ENCODE measurements at regions not wholly inside any gene's neighbourhood (a gene's known extent, or its start where the extent isn't known, plus 50 kb on each side); places are given as distances from the start of the nearest gene placed in this dataset.
"Not testable (repeated sequence)": the region's sequence is repeated elsewhere in the genome, so short reads cannot be mapped to it uniquely, and the experiment has no call there.

- CTCF ChIA-PET: no interaction called here
- Mint-ChIP-seq H3K9me3 (no peaks in the 10 kb centered on the region), H3K4me1 (no peaks in the 10 kb centered on the region), H3K27me3 (peaks cover 4 to 5% of the 10 kb centered on the region in 2 donors), H3K27ac (no peak overlapping the region), H3K4me3 (no peak overlapping the region), H3K36me3 (no peaks in the 10 kb centered on the region)
- ATAC-seq (replicated peaks in 1 of 4) (no peak), DNase-seq (no peak)
- no peak overlapping the region for H3K27ac ChIP-seq (ENCODE audit: low read length)
- no peaks in the 10 kb centered on the region for H3K36me3 ChIP-seq (ENCODE audit: control insufficient read depth in 2 of 2, extremely low read depth in 1 of 2, insufficient read depth in 1 of 2, low read length in 1 of 2)
- H3K4me1 ChIP-seq (ENCODE audit: control insufficient read depth in 1 of 2, extremely low read depth in 1 of 2, insufficient read depth in 2 of 2, low read length in 2 of 2): no peaks in the 10 kb centered on the region
- H3K4me3 ChIP-seq (ENCODE audit: control insufficient read depth in 1 of 2, extremely low read depth in 1 of 2, low read length in 1 of 2): no peak overlapping the region
- H3K9me3 ChIP-seq: no peaks in the 10 kb centered on the region
- peaks cover 0 to 4% of the 10 kb centered on the region in 2 experiments for H3K27me3 ChIP-seq (replicated peaks in 1 of 2; ENCODE audit: control insufficient read depth in 2 of 2, extremely low read depth in 1 of 2, insufficient read depth in 2 of 2, low read length in 1 of 2)
- POLR2A ChIA-PET: no interaction called here
- 100% methylated on average over 1 of the region's 3 CpGs for WGBS (ENCODE audit: insufficient coverage)
Measured at GRCh38 chr15:67937153-67937761, 97.4 kb upstream of the RNU6-1 start.

DNA sequence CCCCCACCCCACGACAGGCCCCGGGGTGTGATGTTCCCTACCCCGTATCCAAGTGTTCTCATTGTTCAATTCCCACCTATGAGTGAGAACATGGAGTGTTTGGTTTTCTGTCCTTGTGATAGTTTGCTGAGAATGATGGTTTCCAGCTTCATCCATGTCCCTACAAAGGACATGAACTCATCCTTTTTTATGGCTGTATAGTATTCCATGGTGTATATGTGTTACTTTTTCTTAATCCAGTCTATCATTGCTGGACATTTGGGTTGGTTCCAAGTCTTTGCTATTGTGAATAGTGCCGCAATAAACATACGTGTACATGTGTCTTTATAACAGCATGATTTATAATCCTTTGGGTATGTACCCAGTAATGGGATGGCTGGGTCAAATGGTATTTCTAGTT is 99.3 kb upstream of the RNU6-1 start:
- POLR2A ChIA-PET; H3K27ac Mint-ChIP-seq; ATAC-seq (replicated peaks in 1 of 4); H3K27ac ChIP-seq (ENCODE audit: low read length); H3K27me3 Mint-ChIP-seq; H3K4me3 Mint-ChIP-seq; H3K4me1 ChIP-seq (ENCODE audit: control insufficient read depth in 1 of 2, extremely low read depth in 1 of 2, insufficient read depth in 2 of 2, low read length in 2 of 2); H3K9me3 Mint-ChIP-seq; CTCF ChIA-PET; H3K4me3 ChIP-seq (ENCODE audit: control insufficient read depth in 1 of 2, extremely low read depth in 1 of 2, low read length in 1 of 2); DNase-seq; H3K9me3 ChIP-seq; H3K36me3 Mint-ChIP-seq; H3K36me3 ChIP-seq (ENCODE audit: control insufficient read depth in 2 of 2, extremely low read depth in 1 of 2, insufficient read depth in 1 of 2, low read length in 1 of 2); H3K4me1 Mint-ChIP-seq; H3K27me3 ChIP-seq (replicated peaks in 1 of 2; ENCODE audit: control insufficient read depth in 2 of 2, extremely low read depth in 1 of 2, insufficient read depth in 2 of 2, low read length in 1 of 2): not testable (repeated sequence)
- no CpG with 5 or more reads among the region's 5 CpGs for WGBS (ENCODE audit: insufficient coverage)

GRCh38 chr15:67939588-67940323 is 99.9 kb upstream of the RNU6-1 start:
- H3K27me3 Mint-ChIP-seq; H3K4me1 ChIP-seq (ENCODE audit: control insufficient read depth in 1 of 2, extremely low read depth in 1 of 2, insufficient read depth in 2 of 2, low read length in 2 of 2); H3K4me1 Mint-ChIP-seq; H3K9me3 ChIP-seq; CTCF ChIA-PET; H3K9me3 Mint-ChIP-seq; POLR2A ChIA-PET; H3K27me3 ChIP-seq (replicated peaks in 1 of 2; ENCODE audit: control insufficient read depth in 2 of 2, extremely low read depth in 1 of 2, insufficient read depth in 2 of 2, low read length in 1 of 2); H3K4me3 Mint-ChIP-seq; H3K36me3 ChIP-seq (ENCODE audit: control insufficient read depth in 2 of 2, extremely low read depth in 1 of 2, insufficient read depth in 1 of 2, low read length in 1 of 2); H3K36me3 Mint-ChIP-seq; H3K27ac ChIP-seq (ENCODE audit: low read length); DNase-seq; H3K4me3 ChIP-seq (ENCODE audit: control insufficient read depth in 1 of 2, extremely low read depth in 1 of 2, low read length in 1 of 2); ATAC-seq (replicated peaks in 1 of 4); H3K27ac Mint-ChIP-seq: not testable (repeated sequence)
- no CpG with 5 or more reads among the region's 5 CpGs for WGBS (ENCODE audit: insufficient coverage)

DNA sequence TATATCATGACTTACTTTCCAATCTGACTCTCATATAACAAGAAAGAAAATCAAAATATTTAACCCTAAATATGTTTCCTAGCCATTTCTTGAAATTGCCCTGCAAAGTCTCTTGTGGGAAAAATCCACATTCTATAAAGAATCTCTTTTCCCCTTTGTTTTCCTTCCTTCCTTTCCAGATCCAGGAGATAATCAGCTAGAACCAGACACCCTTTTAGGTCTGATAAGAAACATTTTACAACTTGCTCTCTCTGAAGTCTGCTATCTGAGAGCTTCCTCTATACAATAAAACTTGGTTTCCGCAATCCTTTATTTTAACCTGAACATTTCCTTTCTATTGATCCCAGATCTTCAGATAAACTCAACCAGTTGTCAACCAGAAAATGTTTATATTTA is 100.5 kb upstream of the RNU6-1 start:
- peaks cover 0 to 2% of the 10 kb centered on the region in 2 donors for H3K27me3 Mint-ChIP-seq
- no peaks in the 10 kb centered on the region for H3K36me3 Mint-ChIP-seq
- no peak overlapping the region for H3K27ac Mint-ChIP-seq
- H3K4me1 ChIP-seq (ENCODE audit: control insufficient read depth in 1 of 2, extremely low read depth in 1 of 2, insufficient read depth in 2 of 2, low read length in 2 of 2): no peaks in the 10 kb centered on the region
- H3K9me3 Mint-ChIP-seq: no peaks in the 10 kb centered on the region
- H3K4me3 ChIP-seq (ENCODE audit: control insufficient read depth in 1 of 2, extremely low read depth in 1 of 2, low read length in 1 of 2): no peak overlapping the region
- no peak overlapping the region for H3K27ac ChIP-seq (ENCODE audit: low read length)
- no peak overlapping the region for H3K4me3 Mint-ChIP-seq
- no peaks in the 10 kb centered on the region for H3K9me3 ChIP-seq
- no peak for ATAC-seq (replicated peaks in 1 of 4)
- ChIA-PET CTCF (no interaction called here), POLR2A (no interaction called here)
- 100% methylated on average over 1 of the region's 1 CpG for WGBS (ENCODE audit: insufficient coverage)
- no peak for DNase-seq
- peaks cover 0 to 2% (median 0%) of the 10 kb centered on the region in 3 donors for H3K4me1 Mint-ChIP-seq
- H3K36me3 ChIP-seq (ENCODE audit: control insufficient read depth in 2 of 2, extremely low read depth in 1 of 2, insufficient read depth in 1 of 2, low read length in 1 of 2): no peaks in the 10 kb centered on the region
- H3K27me3 ChIP-seq (replicated peaks in 1 of 2; ENCODE audit: control insufficient read depth in 2 of 2, extremely low read depth in 1 of 2, insufficient read depth in 2 of 2, low read length in 1 of 2): no peaks in the 10 kb centered on the region

- peaks cover 4% of the 10 kb centered on the region in 2 experiments for H3K4me1 ChIP-seq (ENCODE audit: control insufficient read depth in 1 of 2, extremely low read depth in 1 of 2, insufficient read depth in 2 of 2, low read length in 2 of 2)
- DNase-seq (no peak), ATAC-seq (replicated peaks in 1 of 4) (no peak)
- H3K27me3 Mint-ChIP-seq: peaks cover 0 to 2% of the 10 kb centered on the region in 2 donors
- H3K4me3 ChIP-seq (ENCODE audit: control insufficient read depth in 1 of 2, extremely low read depth in 1 of 2, low read length in 1 of 2): no peak overlapping the region
- CTCF ChIA-PET: no interaction called here
- WGBS (ENCODE audit: insufficient coverage): 60% methylated on average over 1 of the region's 3 CpGs
- H3K27me3 ChIP-seq (replicated peaks in 1 of 2; ENCODE audit: control insufficient read depth in 2 of 2, extremely low read depth in 1 of 2, insufficient read depth in 2 of 2, low read length in 1 of 2): no peaks in the 10 kb centered on the region
- H3K27ac Mint-ChIP-seq: no peak overlapping the region
- POLR2A ChIA-PET: no interaction called here
- H3K9me3 Mint-ChIP-seq: no peaks in the 10 kb centered on the region
- no peak overlapping the region for H3K27ac ChIP-seq (ENCODE audit: low read length)
- no peaks in the 10 kb centered on the region for H3K9me3 ChIP-seq
- peaks cover 7 to 11% (median 9%) of the 10 kb centered on the region in 3 donors for H3K4me1 Mint-ChIP-seq
- no peaks in the 10 kb centered on the region for H3K36me3 ChIP-seq (ENCODE audit: control insufficient read depth in 2 of 2, extremely low read depth in 1 of 2, insufficient read depth in 1 of 2, low read length in 1 of 2)
- H3K4me3 Mint-ChIP-seq: no peak overlapping the region
- H3K36me3 Mint-ChIP-seq: no peaks in the 10 kb centered on the region
Measured at GRCh38 chr15:67941648-67942310, 101.9 kb upstream of the RNU6-1 start.

GRCh38 chr15:67943475-67943874 is 103.6 kb upstream of the RNU6-1 start:
- no peaks in the 10 kb centered on the region for H3K27me3 ChIP-seq (replicated peaks in 1 of 2; ENCODE audit: control insufficient read depth in 2 of 2, extremely low read depth in 1 of 2, insufficient read depth in 2 of 2, low read length in 1 of 2)
- no peak overlapping the region for H3K4me3 ChIP-seq (ENCODE audit: control insufficient read depth in 1 of 2, extremely low read depth in 1 of 2, low read length in 1 of 2)
- H3K9me3 ChIP-seq: no peaks in the 10 kb centered on the region
- WGBS (ENCODE audit: insufficient coverage): 89% methylated on average over 1 of the region's 2 CpGs
- no peak for ATAC-seq (replicated peaks in 1 of 4)
- CTCF ChIA-PET: no interaction called here
- H3K27ac ChIP-seq (ENCODE audit: low read length): no peak overlapping the region
- H3K4me1 ChIP-seq (ENCODE audit: control insufficient read depth in 1 of 2, extremely low read depth in 1 of 2, insufficient read depth in 2 of 2, low read length in 2 of 2): peaks cover 4 to 5% of the 10 kb centered on the region in 2 experiments
- Mint-ChIP-seq H3K36me3 (no peaks in the 10 kb centered on the region), H3K27me3 (peaks cover 0 to 2% of the 10 kb centered on the region in 2 donors), H3K4me3 (no peak overlapping the region), H3K27ac (no peak overlapping the region), H3K9me3 (no peaks in the 10 kb centered on the region), H3K4me1 (peaks cover 9 to 13% (median 11%) of the 10 kb centered on the region in 3 donors)
- DNase-seq: no peak
- POLR2A ChIA-PET: no interaction called here
- H3K36me3 ChIP-seq (ENCODE audit: control insufficient read depth in 2 of 2, extremely low read depth in 1 of 2, insufficient read depth in 1 of 2, low read length in 1 of 2): no peaks in the 10 kb centered on the region

Measured in T-cell (primary cell).